ENCODE measurements at regions not wholly inside any gene's neighbourhood (a gene's known extent, or its start where the extent isn't known, plus 50 kb on each side); places are given as distances from the start of the nearest gene placed in this dataset.

DNA sequence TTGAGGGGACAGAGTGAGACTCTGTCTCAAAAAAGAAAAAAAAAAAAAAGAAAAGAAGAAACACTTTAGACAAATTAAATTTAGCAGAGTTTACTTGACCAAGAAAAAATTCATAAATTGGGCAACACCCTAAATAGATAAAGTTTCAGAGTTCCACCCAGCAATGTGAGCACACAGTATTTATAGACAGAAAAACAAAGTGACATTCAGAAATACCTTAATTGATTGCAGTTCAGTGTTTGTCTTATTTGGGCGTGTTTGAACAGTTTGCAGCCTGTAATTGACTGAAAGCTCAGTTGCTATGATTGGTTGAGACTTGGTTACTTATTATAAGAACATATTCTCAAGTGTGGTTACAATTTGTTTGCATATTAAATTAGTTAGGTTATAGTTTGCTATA is 603.5 kb upstream of the NEGR1 start:
- TF ChIP-seq, protein P1, sequence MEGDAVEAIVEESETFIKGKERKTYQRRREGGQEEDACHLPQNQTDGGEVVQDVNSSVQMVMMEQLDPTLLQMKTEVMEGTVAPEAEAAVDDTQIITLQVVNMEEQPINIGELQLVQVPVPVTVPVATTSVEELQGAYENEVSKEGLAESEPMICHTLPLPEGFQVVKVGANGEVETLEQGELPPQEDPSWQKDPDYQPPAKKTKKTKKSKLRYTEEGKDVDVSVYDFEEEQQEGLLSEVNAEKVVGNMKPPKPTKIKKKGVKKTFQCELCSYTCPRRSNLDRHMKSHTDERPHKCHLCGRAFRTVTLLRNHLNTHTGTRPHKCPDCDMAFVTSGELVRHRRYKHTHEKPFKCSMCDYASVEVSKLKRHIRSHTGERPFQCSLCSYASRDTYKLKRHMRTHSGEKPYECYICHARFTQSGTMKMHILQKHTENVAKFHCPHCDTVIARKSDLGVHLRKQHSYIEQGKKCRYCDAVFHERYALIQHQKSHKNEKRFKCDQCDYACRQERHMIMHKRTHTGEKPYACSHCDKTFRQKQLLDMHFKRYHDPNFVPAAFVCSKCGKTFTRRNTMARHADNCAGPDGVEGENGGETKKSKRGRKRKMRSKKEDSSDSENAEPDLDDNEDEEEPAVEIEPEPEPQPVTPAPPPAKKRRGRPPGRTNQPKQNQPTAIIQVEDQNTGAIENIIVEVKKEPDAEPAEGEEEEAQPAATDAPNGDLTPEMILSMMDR (IDR thresholded peaks at IDR 0.05), result no peak
- Histone ChIP-seq H3K9me3 (no peaks in the 10 kb centered on the region), H3K27ac (no peak overlapping the region), H3K4me3 (no peak overlapping the region), H3K36me3 (no peaks in the 10 kb centered on the region), H3K27me3 (no peaks in the 10 kb centered on the region), H3K4me1 (no peaks in the 10 kb centered on the region)
- DNase-seq (ENCODE audit: low spot score), result no peak

- DNase-seq (ENCODE audit: low spot score), result no peak
- TF ChIP-seq, protein P1 (IDR thresholded peaks at IDR 0.05), result no peak
Measured at GRCh38 chr1:72885017-72885416, 602.7 kb upstream of the NEGR1 start.

GRCh38 chr1:72869873-72870272 is 587.5 kb upstream of the NEGR1 start:
- no peak overlapping the region for H3K27ac ChIP-seq

More at GRCh38 chr1:72885017-72885416, 602.7 kb upstream of the NEGR1 start:
- Histone ChIP-seq H3K9me3 (no peaks in the 10 kb centered on the region), H3K27ac (no peak overlapping the region), H3K4me3 (no peak overlapping the region), H3K27me3 (no peaks in the 10 kb centered on the region), H3K36me3 (no peaks in the 10 kb centered on the region), H3K4me1 (no peaks in the 10 kb centered on the region)

DNA sequence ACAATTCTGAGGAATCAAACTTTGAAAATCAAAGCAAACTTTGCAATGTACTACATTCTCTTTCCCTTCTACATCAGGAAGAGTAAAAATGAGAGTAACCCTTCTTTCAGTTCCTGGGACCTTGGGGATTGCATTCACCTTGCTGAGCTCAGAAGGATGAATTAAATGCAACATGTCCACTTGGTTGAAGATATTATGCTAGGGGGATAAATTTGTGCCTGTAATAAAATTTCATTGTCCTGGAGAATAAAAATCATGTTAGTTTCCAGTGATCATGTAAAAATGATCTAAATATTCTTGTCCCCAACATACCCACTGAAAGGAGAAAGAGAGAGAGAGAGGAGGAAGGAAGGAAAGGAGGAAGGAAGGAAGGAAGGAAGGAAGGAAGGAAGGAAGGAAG is 587.1 kb upstream of the NEGR1 start:
- H3K9me3 ChIP-seq, result no peaks in the 10 kb centered on the region
- no peak overlapping the region for H3K27ac ChIP-seq
- TF ChIP-seq, protein P1 (IDR thresholded peaks at IDR 0.05), result no peak

More at GRCh38 chr1:72869873-72870272, 587.5 kb upstream of the NEGR1 start:
- Histone ChIP-seq H3K4me3 (no peak overlapping the region), H3K27me3 (no peaks in the 10 kb centered on the region), H3K4me1 (no peaks in the 10 kb centered on the region), H3K36me3 (no peaks in the 10 kb centered on the region), H3K9me3 (no peaks in the 10 kb centered on the region)
- TF ChIP-seq, protein P1 (IDR thresholded peaks at IDR 0.05), result no peak
- no peak for DNase-seq (ENCODE audit: low spot score)

DNA sequence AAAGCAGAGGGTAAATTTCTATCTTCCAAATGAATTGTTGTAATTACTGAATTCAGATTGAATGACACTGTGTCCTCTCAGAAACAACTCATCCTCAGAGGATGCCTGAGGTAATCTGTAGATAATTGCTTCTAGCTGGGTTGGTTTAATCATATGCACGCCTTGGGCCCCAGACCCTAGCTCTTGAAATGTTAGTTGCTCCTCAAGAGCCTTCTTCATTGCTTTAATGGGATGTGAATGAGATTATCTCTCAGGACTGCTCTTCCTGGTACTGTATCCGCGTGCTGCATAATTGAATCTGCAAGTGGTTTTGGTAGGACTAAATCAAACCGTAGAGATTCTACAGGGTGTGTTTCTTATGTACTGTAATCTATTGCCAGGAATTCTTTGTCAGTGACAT is 569.3 kb upstream of the NEGR1 start:
- H3K36me3 ChIP-seq, result no peaks in the 10 kb centered on the region
- TF ChIP-seq, protein P1 (IDR thresholded peaks at IDR 0.05), result no peak
- no peak overlapping the region for H3K27ac ChIP-seq
- no peaks in the 10 kb centered on the region for H3K9me3 ChIP-seq
- H3K27me3 ChIP-seq, result no peaks in the 10 kb centered on the region
- no peak overlapping the region for H3K4me3 ChIP-seq
- DNase-seq (ENCODE audit: low spot score), result no peak
- no peaks in the 10 kb centered on the region for H3K4me1 ChIP-seq

More for the DNA sequence above, 587.1 kb upstream of the NEGR1 start:
- no peak overlapping the region for H3K4me3 ChIP-seq
- DNase-seq (ENCODE audit: low spot score), result no peak
- no peaks in the 10 kb centered on the region for H3K4me1 ChIP-seq
- H3K27me3 ChIP-seq, result no peaks in the 10 kb centered on the region
- H3K36me3 ChIP-seq, result no peaks in the 10 kb centered on the region

- Histone ChIP-seq H3K27me3 (no peaks in the 10 kb centered on the region), H3K4me3 (no peak overlapping the region), H3K36me3 (no peaks in the 10 kb centered on the region), H3K27ac (no peak overlapping the region), H3K4me1 (no peaks in the 10 kb centered on the region), H3K9me3 (no peaks in the 10 kb centered on the region)
- no peak for DNase-seq (ENCODE audit: low spot score)
- TF ChIP-seq, protein P1 (IDR thresholded peaks at IDR 0.05), result no peak
Measured at GRCh38 chr1:72848997-72849396, 566.7 kb upstream of the NEGR1 start.

Data from right atrium auricular region (tissue), 2 donors.